K562 (cell line): ENCODE measurements at regions not wholly inside any gene's neighbourhood (a gene's known extent, or its start where the extent isn't known, plus 50 kb on each side); places are given as distances from the start of the nearest gene placed in this dataset.

ENCODE experiments used
- ATAC-seq: fragments of 200-7000 bp; cut with Tn5 transposase; 3 replicates; pipeline ENCODE4 v1.9.1; 2020; ENCODE audit warnings: moderate library complexity
- BruUV-seq: library from RNA; stranded (reverse); fragments of 400-500 nt; replicated peaks from 2 replicates; lab custom pipeline; 2021; lab: Mats Ljungman, UMichigan
- CTCF ChIA-PET: fragments of 300-600 bp; formaldehyde crosslinking; extraction: SDS; loops from one replicate; lab custom pipeline; 2021; ENCODE audit warnings: low intra/inter-chr PET ratio; lab: Yijun Ruan, JAX
- POLR2A ChIA-PET: fragments of 300-600, 350-650 bp; sonication (Branson Sonifier 250); formaldehyde crosslinking; extraction: SDS; loops from one replicate; lab custom pipeline; 2021; ENCODE audit warnings: antibody characterized with exemption, inconsistent platforms; lab: Yijun Ruan, JAX
- DNase-seq, 4 experiments: peaks; one replicate each; pipeline versions ENCODE4 v3.0.0 to v3.0.0-alpha.2; 2011 to 2018; ENCODE audit warnings: low spot score in 3 of 4, mixed read lengths in 3 of 4; ENCODE audit errors: extremely low read depth in 1 of 4
- FAIRE-seq: peaks from 2 replicates; lab custom pipeline; 2011; peaks lifted over from hg19 to GRCh38; lab: Jason Lieb, UNC
- H2AFZ ChIP-seq: 2 replicates; pipeline ENCODE4 v1.6.0; 2011; ENCODE audit warnings: low read depth, low read length, control low read depth, inconsistent platforms
- H3K27ac ChIP-seq: fragments of 200-600 bp; 3 replicates; pipeline ENCODE4 v1.8.0; 2011; ENCODE audit warnings: low read depth, mild to moderate bottlenecking, control low read depth, inconsistent platforms, low read length, moderate library complexity, mixed read lengths; ENCODE audit errors: extremely low read depth
- H3K27me3 ChIP-seq, 2 experiments: fragments of 300-600 bp in 1 of 2; 2 replicates in 1 of 2; 3 replicates in 1 of 2; pipeline versions ENCODE4 v1.6.0 to v1.8.0; 2011; ENCODE audit warnings: inconsistent platforms in 2 of 2, low read length in 2 of 2, mild to moderate bottlenecking in 1 of 2, mixed read lengths in 1 of 2, moderate library complexity in 1 of 2; ENCODE audit not compliant: control insufficient read depth in 2 of 2, insufficient read depth in 2 of 2
- H3K36me3 ChIP-seq: fragments of 300-600 bp; 3 replicates; pipeline ENCODE4 v1.8.0; 2011; ENCODE audit warnings: mild to moderate bottlenecking, low read length, inconsistent platforms; ENCODE audit not compliant: control insufficient read depth, insufficient read depth
- H3K4me1 ChIP-seq, 2 experiments: fragments of 200-600 bp in 1 of 2; replicated peaks in 1 of 2; 2 replicates in 1 of 2; 3 replicates in 1 of 2; pipeline versions ENCODE4 v1.5.1 to v1.8.0; 2011; ENCODE audit warnings: inconsistent platforms in 2 of 2, low read length in 2 of 2, mild to moderate bottlenecking in 1 of 2, mixed read lengths in 1 of 2, moderate library complexity in 1 of 2; ENCODE audit not compliant: control insufficient read depth in 2 of 2, insufficient read depth in 2 of 2
- H3K4me2 ChIP-seq: 2 replicates; pipeline ENCODE4 v1.6.1; 2011; ENCODE audit warnings: low read length, control low read depth, inconsistent platforms, mixed read lengths; ENCODE audit not compliant: insufficient read depth
- H3K4me3 ChIP-seq: fragments of 200-600 bp; sonication (generic), shearing (Covaris generic); 2 replicates; pipeline ENCODE4 v1.5.1; 2016; ENCODE audit warnings: control low read depth, inconsistent platforms
- H3K79me2 ChIP-seq: fragments of 200-600 bp; 3 replicates; pipeline ENCODE4 v1.8.0; 2011; ENCODE audit warnings: low read length, inconsistent platforms; ENCODE audit not compliant: control insufficient read depth, insufficient read depth
- H3K9ac ChIP-seq, 2 experiments: 2 replicates each; pipeline versions ENCODE4 v1.6.0 to v1.6.1; 2011; ENCODE audit warnings: low read depth in 2 of 2, low read length in 2 of 2, control low read depth in 1 of 2, inconsistent platforms in 1 of 2, mild to moderate bottlenecking in 1 of 2, mixed read lengths in 1 of 2; ENCODE audit not compliant: insufficient read depth in 1 of 2
- H3K9me1 ChIP-seq: one replicate; pipeline ENCODE4 v1.6.0; 2011; ENCODE audit warnings: inconsistent platforms, mild to moderate bottlenecking, low read length, moderate library complexity; ENCODE audit not compliant: control insufficient read depth, insufficient read depth
- H3K9me3 ChIP-seq: replicated peaks from 2 replicates; pipeline ENCODE4 v1.5.1; 2011; ENCODE audit warnings: low read depth, low read length, inconsistent platforms; ENCODE audit not compliant: control insufficient read depth, insufficient read depth
- H4K20me1 ChIP-seq: replicated peaks from 2 replicates; pipeline ENCODE4 v1.6.1; 2011; ENCODE audit warnings: low read length, inconsistent platforms, mixed read lengths; ENCODE audit not compliant: control insufficient read depth, insufficient read depth
- ADNP ChIP-seq: fragments of 200-800 bp; sonication (Bioruptor generic); IDR thresholded peaks from 2 replicates; pipeline ENCODE4 v1.6.1; 2016; ENCODE audit warnings: missing genetic modification characterization, missing compliant biosample characterization
- IFI16 ChIP-seq: fragments of 250-450 bp; sonication (Bioruptor Pico); IDR thresholded peaks from 2 replicates; pipeline ENCODE4 v2.1.2; 2022; ENCODE audit warnings: mild to moderate bottlenecking, inconsistent platforms
- RBM34 ChIP-seq: fragments of 200-400 bp; formaldehyde crosslinking; IDR thresholded peaks from 2 replicates; pipeline ENCODE4 v1.6.1; 2018; ENCODE audit warnings: low read length, borderline replicate concordance; ENCODE audit not compliant: insufficient read depth
- TFAP4 ChIP-seq: sonication (generic); formaldehyde crosslinking; IDR thresholded peaks from 2 replicates; pipeline ENCODE4 v1.8.0; 2022; ENCODE audit warnings: missing genetic modification reagents, mild to moderate bottlenecking, moderate library complexity, borderline replicate concordance
- ZBTB1 ChIP-seq: sonication (generic); formaldehyde crosslinking; IDR thresholded peaks from 2 replicates; pipeline ENCODE4 v1.8.1; 2023; ENCODE audit warnings: missing genetic modification reagents, low read depth, mild to moderate bottlenecking, borderline replicate concordance
- ZNF551 ChIP-seq: fragments of 250-450 bp; sonication (Bioruptor Pico); IDR thresholded peaks from 2 replicates; pipeline ENCODE4 v1.5.0; 2021; ENCODE audit warnings: mild to moderate bottlenecking, moderate library complexity
- WGBS: fragments of 100-300 bp; shearing (Covaris generic); methylation state at CpG from one replicate; pipeline ENCODE4 v1.1.6; 2016; ENCODE audit warnings: low coverage, mixed read lengths; ENCODE audit not compliant: insufficient coverage; ENCODE audit errors: missing lambda C conversion rate; 5-methylcytosine and 5-hydroxymethylcytosine counted together
- in situ Hi-C: fragments of 300-500 bp; cut with MboI; formaldehyde crosslinking; loops from 4 replicates; pipeline ENCODE4 v1.15.0; 2018; ENCODE audit warnings: inconsistent platforms, mixed read lengths
- intact Hi-C: fragments of 100-400 bp; cut with micrococcal nuclease; formaldehyde crosslinking; loops from 2 replicates; pipeline ENCODE4 v1.14.2; 2022
- TF ChIP-seq, protein P1 (sequence below): fragments of 450-650 bp; formaldehyde crosslinking; IDR thresholded peaks from 2 replicates; pipeline ENCODE4 v1.4.0; 2020; ENCODE audit warnings: mild to moderate bottlenecking, moderate library complexity

DNA sequence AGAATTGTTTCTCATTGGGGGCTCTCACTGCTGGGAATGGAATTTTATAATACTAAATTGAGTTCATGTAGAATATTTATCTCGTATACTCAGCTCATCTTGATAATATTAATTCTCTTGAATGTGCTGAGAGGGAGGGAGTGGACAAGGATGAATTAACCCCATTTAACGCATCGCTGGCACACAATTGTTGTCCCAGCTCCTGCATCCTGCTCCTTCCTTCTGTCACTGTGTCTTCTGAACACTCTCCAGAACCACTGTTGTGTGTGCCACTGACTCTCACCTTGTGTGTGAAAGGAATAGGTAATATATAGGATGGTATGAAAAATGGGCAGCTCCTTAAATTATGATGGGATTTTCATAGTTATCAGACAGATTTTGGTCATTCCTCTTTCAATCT, 267.3 kb downstream of the MTRR start:
- Histone ChIP-seq H3K4me3 (no peak overlapping the region), H3K9ac (no peak overlapping the region), H3K9me1 (no peaks in the 10 kb centered on the region), H3K27ac (no peak overlapping the region), H3K79me2 (no peaks in the 10 kb centered on the region), H3K4me1 (no peaks in the 10 kb centered on the region), H3K27me3 (no peaks in the 10 kb centered on the region), H3K9me3 (no peaks in the 10 kb centered on the region), H3K36me3 (no peaks in the 10 kb centered on the region), H4K20me1 (no peaks in the 10 kb centered on the region), H3K4me2 (no peak overlapping the region), H2AFZ (no peak overlapping the region)
- CTCF ChIA-PET, result no interaction called here
- no TSS peak for BruUV-seq
- intact Hi-C loops (no loop called here), in situ Hi-C loops (no loop called here)
- WGBS, result 0% methylated on average over 3 of the region's 3 CpGs
- TF ChIP-seq TFAP4 (CRISPR knock-in tag), result no peak
- no peak for TF ChIP-seq ADNP (tag)
- no peak for TF ChIP-seq ZNF551
- TF ChIP-seq, protein P1, sequence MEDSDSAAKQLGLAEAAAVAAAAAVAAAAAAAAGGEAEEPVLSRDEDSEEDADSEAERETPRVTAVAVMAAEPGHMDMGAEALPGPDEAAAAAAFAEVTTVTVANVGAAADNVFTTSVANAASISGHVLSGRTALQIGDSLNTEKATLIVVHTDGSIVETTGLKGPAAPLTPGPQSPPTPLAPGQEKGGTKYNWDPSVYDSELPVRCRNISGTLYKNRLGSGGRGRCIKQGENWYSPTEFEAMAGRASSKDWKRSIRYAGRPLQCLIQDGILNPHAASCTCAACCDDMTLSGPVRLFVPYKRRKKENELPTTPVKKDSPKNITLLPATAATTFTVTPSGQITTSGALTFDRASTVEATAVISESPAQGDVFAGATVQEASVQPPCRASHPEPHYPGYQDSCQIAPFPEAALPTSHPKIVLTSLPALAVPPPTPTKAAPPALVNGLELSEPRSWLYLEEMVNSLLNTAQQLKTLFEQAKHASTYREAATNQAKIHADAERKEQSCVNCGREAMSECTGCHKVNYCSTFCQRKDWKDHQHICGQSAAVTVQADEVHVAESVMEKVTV (CRISPR knock-in tag), result no peak
- no peak for TF ChIP-seq ZBTB1 (CRISPR knock-in tag)
- no peak for TF ChIP-seq RBM34
- no peak for TF ChIP-seq IFI16 (CRISPR knock-in tag)
- POLR2A ChIA-PET, result interaction anchor here (0.6 kb wide), 1 partner anchor 68 kb away, joined by 3 read pairs; no protein-coding TSS in a partner anchor
- no peak for DNase-seq
- FAIRE-seq, result no peak
- no peak for ATAC-seq
